AG09319 (cell line): ENCODE measurements at regions not wholly inside any gene's neighbourhood (a gene's known extent, or its start where the extent isn't known, plus 50 kb on each side); places are given as distances from the start of the nearest gene placed in this dataset.

Experiments used
- DNase-seq: peaks from one replicate; pipeline ENCODE4 v3.0.0-alpha.2; 2010; ENCODE audit warnings: low read depth; ENCODE audit errors: extremely low read depth
- TF ChIP-seq, protein P1 (sequence below): IDR thresholded peaks from 2 replicates; pipeline ENCODE4 v1.5.1; 2011; ENCODE audit warnings: low read depth, mild to moderate bottlenecking, inconsistent platforms, low read length, moderate library complexity

DNA sequence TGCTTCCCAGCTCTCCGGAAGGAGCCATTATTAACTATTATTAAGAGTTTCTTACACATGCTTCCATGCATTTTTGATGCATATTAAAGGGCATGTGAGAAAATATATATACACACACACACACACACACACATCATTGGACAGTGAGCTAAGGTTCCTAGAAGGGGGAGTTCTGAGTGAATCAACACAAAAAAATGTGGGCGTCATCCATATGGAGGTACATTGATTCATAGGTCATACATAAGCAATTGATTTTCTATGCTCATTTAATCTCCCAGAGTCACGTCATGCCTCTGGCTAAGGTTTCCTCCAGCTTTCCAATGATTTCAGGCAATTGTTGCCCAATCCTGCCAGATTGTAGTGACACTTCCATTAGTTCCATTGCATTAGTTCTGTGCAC is 269.4 kb downstream of the DNAJB9 start:
- TF ChIP-seq, protein P1, sequence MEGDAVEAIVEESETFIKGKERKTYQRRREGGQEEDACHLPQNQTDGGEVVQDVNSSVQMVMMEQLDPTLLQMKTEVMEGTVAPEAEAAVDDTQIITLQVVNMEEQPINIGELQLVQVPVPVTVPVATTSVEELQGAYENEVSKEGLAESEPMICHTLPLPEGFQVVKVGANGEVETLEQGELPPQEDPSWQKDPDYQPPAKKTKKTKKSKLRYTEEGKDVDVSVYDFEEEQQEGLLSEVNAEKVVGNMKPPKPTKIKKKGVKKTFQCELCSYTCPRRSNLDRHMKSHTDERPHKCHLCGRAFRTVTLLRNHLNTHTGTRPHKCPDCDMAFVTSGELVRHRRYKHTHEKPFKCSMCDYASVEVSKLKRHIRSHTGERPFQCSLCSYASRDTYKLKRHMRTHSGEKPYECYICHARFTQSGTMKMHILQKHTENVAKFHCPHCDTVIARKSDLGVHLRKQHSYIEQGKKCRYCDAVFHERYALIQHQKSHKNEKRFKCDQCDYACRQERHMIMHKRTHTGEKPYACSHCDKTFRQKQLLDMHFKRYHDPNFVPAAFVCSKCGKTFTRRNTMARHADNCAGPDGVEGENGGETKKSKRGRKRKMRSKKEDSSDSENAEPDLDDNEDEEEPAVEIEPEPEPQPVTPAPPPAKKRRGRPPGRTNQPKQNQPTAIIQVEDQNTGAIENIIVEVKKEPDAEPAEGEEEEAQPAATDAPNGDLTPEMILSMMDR, result no peak
- no peak for DNase-seq

DNA sequence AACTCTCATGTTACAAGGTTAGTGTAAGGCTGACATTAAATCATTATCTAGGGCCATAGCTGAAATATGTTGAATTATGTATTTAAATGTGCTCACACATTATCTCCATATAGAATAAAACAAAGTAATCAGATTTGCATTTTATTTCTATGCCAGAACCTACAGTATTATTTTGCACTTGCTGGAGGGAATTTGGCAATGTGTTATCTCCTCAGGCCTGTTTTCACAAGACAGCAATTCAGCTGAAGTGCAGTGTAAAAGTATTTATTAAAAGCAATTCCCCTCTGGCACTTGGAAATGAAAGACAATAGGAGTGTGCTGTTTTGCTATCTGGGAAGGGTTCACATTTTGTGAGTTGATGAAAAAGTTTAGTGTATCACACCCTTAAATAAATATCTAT is 276.3 kb downstream of the DNAJB9 start:
- TF ChIP-seq, protein P1, result no peak
- DNase-seq, result no peak

GRCh38 chr7:108846471-108846870 is 276.8 kb downstream of the DNAJB9 start:
- TF ChIP-seq, protein P1, result no peak
- no peak for DNase-seq

GRCh38 chr7:108848486-108848885 is 278.8 kb downstream of the DNAJB9 start:
- DNase-seq, result no peak
- TF ChIP-seq, protein P1, result no peak

GRCh38 chr7:108860615-108861014 is 290.9 kb downstream of the DNAJB9 start:
- TF ChIP-seq, protein P1, result no peak

DNA sequence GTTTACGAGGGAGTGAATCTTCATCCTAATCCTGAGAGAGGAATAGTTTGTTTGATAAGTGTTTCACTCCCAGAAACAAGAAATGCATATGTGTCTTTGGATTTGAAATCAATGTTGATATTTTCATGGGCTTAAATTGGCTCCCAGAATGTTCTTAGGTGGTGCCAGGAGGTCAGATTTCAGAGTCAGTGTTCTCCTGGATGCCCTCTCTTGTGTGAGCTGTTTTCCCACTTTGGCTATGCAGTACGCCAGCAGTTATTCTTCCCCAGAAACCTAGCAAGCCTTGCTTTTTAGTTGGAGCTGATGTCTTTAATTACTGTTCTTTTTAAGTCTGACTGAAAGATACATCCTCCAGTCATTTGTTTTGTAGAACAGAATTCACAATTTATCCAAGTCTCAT is 291.4 kb downstream of the DNAJB9 start:
- TF ChIP-seq, protein P1, result no peak

More at GRCh38 chr7:108860615-108861014, 290.9 kb downstream of the DNAJB9 start:
- DNase-seq, result no peak

DNA sequence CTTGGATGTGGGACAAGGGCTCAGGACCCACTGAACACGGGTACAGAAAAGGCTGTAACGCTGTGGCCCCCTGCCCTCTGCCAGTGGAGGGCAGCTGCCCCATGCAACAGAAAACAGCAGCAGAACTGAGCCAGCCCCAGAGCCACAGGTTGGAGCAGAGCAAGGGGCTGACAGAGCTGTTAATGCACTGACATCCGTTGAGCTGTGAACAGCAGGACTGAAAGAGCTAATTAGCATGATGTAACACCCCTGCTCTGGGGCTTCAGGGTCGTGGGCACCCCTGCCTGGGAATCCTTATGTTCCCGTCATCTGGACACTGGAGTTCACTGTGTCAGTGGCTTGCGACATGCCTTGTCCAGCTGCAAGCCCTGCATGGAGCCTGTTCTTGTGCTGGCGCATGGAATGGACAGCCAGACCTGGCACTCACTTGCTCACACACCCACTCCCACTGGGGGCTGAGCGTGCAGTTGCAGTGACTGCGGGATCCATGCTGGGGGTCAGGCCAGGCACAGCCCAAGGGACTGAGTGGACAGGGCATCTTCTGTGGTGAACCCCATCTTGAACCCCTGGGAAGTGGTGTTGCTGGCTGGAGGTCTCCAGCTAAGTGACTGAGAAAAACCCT is 293.7 kb downstream of the DNAJB9 start:
- TF ChIP-seq, protein P1, result no peak
- no peak for DNase-seq

More for the DNA sequence above, 291.4 kb downstream of the DNAJB9 start:
- DNase-seq, result no peak
